Ureter (tissue), 1 donor: ENCODE measurements at regions not wholly inside any gene's neighbourhood (a gene's known extent, or its start where the extent isn't known, plus 50 kb on each side); places are given as distances from the start of the nearest gene placed in this dataset.
A peak's percentile ranks its signal among the peaks of the same experiment; 100 is the strongest.

Experiments
- DNase-seq: peaks from one replicate; pipeline ENCODE4 v3.0.0-alpha.2; 2020; ENCODE audit warnings: low spot score
- donor health status: DM: yes; HTN: yes; CAD: no.

DNA sequence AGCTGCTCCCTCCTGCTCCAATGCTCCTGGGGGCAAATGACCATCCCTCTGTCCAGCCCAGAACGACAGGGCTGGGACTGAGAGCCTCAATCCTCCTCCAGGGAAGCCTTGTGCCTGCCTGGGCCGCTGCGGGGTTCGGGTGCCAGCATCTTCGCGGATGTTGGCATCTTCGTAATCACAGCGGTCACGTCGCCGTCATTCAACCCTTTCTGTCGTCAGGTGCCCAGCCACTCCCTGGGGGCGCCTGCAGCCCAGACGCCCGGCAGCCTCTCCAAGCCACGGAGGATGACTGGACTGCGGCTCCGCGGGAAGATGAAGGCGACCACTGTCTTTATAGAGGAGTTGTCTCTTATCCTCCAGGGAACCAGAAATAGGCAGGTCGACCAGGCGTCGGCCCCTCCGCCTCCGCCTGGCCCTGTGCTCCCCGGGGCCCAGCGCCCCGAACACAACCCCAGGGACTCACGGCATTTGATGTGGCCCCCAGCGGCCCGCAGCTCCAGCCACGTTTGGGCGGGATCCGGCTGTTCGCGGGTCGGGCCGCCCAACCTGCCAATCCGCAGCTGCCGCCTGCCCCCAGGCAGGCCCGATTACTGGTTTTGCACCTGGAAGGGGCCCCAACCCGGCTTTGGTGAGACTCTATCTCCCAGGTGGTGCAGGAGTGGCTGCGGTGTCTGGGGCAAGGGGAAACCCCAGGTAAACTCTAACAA lies 113.9 kb downstream of the THNSL2 start:
- no peak for DNase-seq

DNA sequence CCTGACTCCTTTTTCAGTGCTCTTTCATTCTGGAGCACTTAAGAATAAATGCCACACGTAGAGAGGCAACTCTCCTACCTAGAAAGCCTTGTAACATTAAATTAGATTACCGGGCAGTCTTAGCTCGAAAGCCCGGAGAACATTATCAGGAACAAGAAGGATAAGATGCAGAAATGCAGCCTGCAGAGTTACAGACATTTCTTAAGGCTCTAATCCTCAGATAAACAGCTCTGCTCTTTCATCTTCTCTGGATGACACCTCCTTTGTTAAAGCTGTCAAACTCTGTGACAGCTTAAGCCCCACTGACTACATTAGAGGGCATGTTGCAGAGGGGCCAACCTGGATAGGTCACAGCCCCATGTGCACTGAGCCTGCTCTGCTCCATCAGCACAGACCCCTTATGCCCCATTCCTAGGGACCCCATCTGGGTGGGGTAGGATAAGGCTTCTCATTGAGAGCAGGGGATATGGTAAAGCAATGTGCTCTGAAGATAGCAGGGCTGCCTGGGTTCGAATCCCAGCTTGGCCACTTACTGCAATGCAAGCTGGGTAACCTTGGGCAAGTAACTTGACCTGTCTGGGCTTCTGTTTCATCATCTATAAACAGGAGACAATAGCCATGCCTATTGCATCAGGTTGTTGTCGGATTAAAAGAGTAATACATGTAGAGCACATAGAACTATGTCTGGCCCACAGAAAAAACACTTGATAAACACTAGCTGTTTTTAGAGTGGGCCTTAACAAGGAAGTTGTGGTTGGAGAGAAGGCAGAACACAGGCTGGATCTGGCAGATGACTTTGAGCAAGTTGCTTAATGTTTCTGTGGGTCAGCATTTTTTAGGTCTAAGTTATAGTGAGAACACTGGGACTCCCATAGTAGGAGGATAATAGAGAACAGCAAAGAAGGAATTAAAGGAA lies 111.4 kb downstream of the THNSL2 start:
- no peak for DNase-seq

DNA sequence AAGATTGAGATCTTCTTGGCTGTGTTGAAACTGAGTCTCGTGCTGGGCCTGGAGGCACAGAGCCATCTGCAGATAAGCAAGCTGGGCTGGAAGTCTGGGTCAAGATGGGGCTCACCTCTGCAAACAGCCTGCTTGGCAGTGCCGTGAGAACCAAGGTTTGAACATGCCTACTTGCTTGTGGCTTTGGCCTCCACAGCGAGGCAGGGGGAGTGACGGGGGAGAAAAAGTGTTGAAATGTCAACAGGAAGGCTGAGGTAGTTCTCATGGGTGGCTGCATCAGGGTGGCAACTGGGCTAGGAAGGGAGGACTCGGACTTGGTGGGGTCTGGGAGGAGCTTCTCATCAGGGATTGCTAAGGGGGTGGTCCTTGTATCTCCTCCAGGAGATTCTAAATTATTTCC lies 99.7 kb downstream of the THNSL2 start:
- DNase-seq, result no peak

DNA sequence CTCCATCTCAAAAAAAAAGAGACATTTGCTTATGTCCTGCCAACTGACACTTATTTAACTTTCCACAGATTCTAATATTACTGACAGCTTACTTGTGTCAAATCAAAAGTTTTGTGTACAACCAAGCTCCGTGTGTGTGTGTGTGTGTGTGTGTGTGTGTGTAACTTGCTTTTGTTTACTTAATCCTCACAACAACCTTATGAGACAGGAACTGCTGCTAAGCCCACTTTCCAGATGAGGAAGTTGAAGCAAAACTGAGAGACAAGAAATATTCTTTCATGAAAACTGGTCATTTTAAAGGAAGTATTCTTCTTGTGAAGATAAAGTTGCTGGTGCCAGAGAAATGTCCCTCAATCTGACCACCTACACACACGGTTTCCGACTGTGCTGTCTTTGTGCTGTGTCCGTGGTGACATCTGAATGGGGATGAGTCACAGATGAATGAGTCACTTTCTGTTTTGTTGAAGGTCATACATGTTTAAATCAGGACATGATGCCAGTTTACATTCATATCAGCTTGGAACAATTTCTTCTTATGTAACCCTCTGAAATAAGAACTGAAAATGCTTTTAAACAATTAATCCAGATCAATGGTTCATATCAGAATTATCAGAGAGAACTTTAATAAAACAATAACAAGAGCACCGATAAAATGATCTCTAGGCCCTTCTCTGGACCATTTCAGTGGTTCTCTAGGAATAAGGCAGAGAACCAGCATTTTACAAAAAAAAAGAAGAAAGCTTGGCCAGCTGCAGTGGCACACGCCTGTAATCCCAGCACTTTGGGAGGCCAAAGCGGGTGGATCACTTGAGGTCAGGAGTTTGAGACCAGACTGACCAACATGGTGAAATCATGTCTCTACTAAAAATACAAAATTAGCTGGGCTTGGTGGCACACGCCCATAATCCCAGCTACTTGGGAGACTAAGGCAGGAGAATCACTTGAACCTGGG lies 95.5 kb downstream of the THNSL2 start:
- DNase-seq, result no peak

DNA sequence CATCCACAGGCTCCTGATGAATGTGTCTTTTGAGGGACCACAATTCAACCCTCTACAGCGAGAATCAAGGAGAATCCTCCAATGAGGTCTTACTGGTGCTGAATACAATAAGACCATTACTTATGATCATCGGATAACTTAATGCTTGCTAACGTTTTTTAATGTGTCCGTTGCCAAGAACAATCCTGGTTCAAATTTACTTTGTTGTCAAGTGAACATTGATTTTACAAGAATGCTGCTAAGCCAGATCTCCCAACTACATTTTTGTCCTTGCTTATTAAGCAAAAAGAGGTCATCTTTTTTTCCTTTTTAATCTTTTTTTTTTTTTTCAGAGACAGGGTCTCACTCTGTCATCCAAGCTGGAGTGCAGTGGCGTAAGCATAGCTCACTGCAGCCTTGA lies 93.7 kb downstream of the THNSL2 start:
- DNase-seq, result no peak

DNA sequence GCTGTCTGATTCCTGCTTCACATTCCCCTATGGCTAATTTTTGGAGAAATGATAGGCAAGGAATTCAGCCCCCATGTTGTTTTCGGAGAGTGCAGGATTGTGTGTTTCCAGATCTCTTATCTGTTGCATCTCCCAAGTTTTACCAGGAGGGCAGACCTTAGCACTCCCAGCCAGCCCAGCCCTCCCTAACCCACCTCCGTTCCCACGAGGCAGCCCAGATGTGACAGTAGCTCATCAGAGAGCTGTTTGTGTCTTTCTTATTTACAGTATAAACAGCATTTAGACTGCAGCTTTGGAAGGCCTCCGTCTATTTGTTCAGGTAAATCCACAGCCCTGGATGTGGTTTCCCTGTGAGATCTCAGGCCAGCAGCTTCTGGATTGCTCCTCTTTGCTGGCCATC lies 91.6 kb downstream of the THNSL2 start:
- no peak for DNase-seq

DNA sequence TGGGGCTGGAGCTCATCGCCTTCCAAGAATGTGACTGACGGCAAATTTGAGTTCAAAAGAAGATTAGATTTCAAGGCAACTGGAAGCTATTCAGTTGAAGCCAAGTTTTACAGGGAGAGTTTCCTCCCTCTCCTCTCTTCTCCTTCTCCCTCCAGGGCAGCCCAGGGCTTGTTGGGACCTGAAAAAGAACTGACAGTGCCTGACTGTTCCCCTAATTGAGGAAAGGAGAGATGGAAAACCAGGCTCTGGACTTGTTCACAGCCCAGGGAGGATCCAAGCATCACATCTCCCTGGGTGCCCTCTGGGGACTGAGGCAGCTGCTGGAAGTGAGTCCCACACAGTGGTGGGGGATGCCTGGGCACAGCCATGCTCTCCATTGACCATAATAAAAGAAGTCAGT lies 88.1 kb downstream of the THNSL2 start:
- peak; percentile 52 for DNase-seq

DNA sequence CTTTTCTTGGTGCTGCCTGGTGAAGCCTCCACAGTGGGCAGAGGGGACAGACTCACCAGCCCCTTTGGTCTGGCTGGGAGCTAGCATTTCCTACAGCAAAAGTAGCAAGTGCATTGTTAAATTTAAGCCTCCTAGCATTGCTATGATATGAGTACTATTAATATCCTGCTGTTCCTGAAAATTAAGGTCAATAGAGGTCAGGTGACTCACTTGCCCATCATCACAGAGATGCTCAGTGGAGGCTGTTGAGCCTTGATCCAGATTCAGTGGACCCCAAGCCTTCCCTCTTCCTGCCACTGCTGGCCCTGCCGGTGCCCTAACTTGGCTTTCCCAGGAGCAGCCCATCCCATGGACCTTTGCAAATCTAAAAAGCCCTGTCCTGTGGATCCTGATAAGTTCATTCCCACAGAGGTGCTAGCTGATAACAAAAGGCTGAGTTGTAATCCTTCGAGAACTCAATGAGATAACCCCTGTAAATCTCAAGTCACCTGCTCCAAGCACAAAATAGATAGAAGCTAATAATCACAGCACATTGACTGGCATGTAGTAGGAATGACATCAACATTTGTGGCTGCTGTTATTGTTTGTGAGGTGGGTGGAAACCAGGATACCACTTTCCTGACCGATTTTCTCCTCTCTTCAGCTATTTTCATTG lies 84.4 kb downstream of the THNSL2 start:
- no peak for DNase-seq

DNA sequence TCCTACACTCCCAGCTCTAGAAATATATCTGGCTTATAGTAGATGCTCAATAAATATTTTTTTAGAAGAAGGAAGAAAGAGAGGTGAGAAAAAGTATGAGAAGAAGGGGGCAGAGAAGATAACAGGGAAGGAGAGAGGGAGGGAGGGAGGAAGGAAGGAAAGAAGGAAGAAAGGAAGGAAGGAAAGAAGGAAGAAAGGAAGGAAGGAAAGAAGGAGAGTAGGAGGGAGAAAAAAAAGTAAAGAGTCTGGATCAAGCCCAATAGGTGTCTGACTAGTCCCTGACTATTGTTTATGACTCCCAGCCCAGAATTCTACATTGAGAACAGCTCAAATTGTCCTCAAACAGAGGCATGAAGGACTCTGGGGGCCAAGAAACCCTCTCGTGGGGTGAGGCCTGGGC lies 83.9 kb downstream of the THNSL2 start:
- no peak for DNase-seq

DNA sequence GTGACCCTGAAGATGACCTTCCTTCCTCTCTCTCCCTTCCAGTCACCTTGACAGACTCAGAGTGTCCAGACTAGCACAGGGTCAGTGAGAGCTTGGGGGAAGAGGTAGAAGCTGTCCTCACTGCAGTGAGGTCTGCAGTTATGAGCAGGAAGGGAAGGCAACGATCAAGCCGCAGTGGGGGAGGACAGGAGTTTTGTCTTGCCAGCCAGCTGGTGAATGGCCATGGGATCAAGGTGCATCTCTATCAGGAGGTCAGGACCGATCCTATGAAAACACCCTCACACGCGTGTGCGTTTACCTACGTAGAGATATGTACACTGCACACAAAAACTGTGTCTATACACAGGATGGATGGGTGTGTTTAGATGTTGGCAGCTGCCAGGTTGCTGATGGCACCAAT lies 83.2 kb downstream of the THNSL2 start:
- DNase-seq, result no peak

DNA sequence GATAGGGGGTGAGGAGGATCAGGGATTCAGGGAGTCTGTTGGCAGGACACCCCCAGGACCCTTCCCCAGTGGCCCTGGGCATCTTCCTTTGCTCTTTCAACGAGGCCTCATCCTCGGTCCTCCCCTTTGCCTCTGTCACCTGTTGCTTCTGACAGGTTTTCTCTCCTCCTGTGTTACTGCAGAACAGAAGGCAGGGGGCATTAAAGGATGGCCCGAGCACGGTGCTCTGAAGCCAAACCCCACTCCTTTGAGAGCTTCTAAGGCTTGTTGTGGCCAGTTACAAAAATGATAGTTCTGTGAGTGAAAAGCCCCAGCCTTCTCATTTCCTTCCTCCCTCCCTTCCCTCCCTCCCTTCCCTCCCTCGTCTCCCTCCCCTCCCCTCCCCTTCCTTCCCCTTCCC lies 82.5 kb downstream of the THNSL2 start:
- DNase-seq, result no peak

DNA sequence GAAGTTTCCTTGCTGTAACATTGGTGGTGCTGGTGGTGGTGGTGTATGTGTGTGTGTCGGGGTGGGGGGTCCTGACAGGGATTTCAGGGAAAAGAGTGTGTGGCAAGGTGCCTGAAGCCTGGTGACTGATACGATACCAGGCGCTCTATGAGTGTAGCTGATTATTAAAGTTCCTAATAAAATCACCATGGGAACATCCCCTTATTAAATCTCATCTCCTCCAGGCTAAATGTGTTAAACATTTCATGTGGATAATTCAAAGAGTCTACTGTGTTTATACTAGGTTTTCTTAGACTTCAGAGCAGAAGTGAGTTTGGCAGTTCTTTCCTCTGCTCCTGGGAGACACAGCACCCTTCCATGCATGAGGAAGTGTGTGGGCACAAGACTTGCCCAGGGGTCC lies 82.0 kb downstream of the THNSL2 start:
- no peak for DNase-seq

DNA sequence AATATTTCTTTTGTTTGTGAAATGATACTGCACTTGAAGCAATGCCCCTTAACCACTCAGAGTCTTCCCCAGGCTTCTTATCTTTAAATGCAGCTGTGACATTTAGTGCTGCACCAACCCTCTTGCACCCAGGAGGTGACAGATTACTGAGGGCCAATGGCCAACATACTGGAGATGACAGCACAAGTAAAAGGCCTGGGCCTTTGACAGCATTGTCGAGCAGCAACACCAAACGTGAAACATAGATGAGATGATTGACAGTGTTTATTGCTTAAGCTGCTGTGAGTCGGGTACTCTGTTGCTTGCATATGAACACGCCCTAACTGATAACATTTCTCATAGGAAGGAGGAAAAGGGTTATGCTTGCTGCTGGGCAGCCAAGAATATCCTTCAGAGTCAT lies 80.3 kb downstream of the THNSL2 start:
- DNase-seq, result no peak

DNA sequence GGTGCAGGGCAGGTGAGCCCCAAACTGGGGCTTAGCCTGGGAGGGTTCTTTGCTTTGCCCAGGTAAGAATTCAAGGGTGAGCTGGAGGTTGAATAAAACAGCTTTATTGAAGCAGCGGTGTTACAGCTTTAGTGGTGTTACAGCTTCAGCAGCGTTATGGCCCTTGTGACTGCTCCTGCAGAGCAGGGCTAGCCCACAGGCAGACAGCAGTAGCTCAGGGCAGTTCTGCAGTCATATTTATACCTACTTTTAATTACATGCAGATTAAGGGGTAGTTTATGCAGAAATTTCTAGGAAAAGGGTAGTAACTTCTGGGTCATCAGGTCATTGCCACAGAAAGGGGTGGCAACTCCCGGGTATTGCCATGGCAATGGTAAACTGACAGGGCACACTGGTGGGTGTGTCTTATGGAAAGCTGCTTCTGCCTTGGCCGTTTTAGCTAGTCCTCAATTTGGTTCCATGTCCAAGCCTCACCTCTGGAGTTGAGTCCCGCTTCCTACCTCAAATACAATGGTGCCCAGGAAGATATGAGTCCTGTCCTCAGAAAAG lies 78.2 kb downstream of the THNSL2 start:
- no peak for DNase-seq

DNA sequence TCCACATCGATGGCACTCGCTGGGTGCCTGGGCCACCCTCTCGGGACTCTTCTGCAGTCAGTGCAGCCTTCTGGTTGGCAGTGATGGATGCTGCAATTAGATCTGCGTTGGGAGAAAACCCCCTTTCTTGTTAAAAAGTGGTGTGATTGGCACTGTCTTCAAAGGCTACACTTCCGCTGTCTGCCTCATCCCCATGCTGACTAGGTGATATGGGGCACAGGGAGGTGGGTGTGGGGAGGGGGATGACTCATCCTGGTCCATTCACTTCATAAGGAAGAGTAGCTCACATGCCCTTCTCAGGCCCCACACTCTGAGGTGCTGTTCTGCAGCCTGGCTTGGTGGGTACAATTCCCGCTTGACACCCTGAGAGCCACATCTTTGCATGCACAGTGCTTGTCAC lies 77.4 kb downstream of the THNSL2 start:
- DNase-seq, result no peak

DNA sequence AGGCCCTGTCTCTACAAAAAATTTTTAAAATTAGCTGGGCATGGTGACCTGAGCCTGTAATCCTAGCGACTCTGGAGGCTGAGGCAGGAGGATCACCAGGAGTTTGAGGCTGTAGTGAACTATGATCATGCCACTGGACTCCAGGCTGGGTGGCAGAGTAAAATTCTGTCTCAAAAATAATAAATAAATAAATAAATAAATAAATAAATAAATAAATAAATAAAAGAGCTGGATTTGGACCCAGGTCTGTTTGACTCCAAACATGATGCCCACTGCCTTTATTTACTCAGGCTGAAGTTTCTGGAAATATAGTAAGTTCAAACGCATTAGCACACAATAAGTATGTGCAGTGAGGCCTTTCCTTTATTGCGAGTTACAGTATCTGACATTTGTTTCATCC lies 75.0 kb downstream of the THNSL2 start:
- no peak for DNase-seq

DNA sequence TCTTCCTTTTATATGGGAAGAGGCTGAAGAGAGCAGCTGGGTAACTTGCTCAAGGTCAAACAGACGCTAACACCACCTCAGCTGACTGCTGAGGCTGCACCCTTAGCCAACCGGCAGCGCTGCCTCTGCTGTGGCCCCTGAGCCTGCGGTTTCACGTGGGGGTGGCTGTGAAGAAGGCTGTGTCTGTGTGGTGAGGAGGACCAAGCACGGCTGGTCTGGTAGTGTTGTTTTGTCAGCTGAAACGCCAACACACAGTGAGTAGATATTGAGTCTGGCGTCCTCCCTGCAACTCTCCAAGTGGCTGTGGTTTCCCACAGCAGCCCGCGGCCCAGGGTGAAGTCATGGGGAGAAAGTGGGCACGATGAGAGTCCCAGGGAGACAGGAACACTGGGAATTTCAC lies 69.6 kb downstream of the THNSL2 start:
- no peak for DNase-seq

DNA sequence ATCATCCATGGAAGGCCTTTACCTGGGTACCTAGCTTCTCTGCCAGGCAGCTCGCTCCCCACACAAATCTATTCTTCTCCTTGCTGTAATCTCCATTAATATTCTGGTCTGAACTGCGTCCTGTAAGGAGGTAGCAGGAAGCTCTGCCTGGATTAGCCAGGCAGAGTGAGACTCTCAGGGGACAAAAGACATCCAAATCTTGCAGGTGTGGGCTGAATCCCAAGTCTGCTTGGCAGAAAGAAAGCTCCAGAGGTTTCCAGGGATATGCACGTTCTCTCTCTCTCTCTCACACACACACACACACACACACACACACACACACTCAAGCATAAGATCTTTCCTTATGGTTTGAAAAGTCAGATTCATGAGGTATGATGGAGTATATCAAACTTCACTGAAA lies 66.5 kb downstream of the THNSL2 start:
- no peak for DNase-seq
